ENCODE measurements at regions not wholly inside any gene's neighbourhood (a gene's known extent, or its start where the extent isn't known, plus 50 kb on each side); places are given as distances from the start of the nearest gene placed in this dataset.
"Not testable (repeated sequence)": the region's sequence is repeated elsewhere in the genome, so short reads cannot be mapped to it uniquely, and the experiment has no call there.

GRCh38 chr7:130850956-130851355, 116.9 kb upstream of the KLF14 start:
- no peak for DNase-seq

DNA sequence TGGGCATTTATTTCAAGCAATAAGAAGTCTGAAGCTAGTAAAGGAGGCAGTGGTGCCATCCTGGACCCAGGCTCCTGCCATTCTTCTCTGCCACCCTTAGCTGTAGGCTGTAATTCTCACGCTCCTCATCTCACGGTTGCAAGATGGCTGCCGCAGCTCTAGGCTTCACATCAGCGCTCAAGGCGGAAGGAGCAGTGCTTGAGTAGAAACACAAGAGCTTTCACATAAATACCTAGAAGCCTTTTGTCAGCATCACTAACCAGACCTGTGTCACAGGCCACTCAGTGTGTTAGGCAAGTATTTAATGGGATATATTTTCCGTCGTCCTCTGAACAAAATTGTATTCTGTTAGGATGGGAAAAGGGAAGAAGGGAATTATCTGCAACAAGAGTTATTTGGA, 118.9 kb upstream of the KLF14 start:
- DNase-seq: no peak

DNA sequence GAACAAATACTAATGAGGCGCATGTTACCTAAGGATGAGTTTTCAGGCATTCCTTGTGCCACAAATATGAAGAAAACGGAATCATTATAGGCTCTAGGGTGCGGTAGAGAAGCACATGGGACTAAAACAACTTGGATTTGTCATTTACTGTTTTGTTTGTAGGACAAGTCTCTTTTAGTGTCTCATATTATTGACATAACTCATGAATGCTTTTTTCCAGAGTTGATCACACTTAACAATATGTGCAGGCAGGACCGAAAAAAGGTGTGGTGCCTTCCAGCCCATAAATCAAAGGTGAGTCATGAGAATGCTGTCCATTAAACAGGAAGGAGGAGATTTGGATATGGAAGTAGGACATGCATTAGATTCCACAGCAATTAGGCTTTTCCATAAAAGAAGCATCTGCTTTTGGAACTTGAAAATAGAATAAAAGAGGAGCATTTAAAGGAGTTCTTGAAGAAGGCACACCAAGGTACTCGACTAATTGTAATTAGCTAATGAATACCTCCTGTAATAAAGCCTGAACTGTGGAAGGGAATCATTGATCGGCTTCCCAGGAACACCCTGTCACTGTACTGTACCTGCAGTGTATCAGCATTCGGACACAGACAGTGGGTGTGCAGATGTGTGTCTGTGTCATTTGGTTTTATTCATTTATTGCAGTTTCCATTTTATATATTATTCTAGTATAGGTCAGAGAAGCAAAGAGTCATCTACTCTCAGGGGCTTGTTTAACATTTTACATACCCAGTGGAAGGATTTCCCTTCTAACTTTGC, 119.7 kb upstream of the KLF14 start:
- no peak for DNase-seq

- no peak for DNase-seq
Measured at GRCh38 chr7:130854481-130854880, 120.5 kb upstream of the KLF14 start.

- DNase-seq: no peak
Measured at GRCh38 chr7:130856866-130857265, 122.9 kb upstream of the KLF14 start.

GRCh38 chr7:130860832-130861231, 126.8 kb upstream of the KLF14 start:
- not testable (repeated sequence) for DNase-seq

DNA sequence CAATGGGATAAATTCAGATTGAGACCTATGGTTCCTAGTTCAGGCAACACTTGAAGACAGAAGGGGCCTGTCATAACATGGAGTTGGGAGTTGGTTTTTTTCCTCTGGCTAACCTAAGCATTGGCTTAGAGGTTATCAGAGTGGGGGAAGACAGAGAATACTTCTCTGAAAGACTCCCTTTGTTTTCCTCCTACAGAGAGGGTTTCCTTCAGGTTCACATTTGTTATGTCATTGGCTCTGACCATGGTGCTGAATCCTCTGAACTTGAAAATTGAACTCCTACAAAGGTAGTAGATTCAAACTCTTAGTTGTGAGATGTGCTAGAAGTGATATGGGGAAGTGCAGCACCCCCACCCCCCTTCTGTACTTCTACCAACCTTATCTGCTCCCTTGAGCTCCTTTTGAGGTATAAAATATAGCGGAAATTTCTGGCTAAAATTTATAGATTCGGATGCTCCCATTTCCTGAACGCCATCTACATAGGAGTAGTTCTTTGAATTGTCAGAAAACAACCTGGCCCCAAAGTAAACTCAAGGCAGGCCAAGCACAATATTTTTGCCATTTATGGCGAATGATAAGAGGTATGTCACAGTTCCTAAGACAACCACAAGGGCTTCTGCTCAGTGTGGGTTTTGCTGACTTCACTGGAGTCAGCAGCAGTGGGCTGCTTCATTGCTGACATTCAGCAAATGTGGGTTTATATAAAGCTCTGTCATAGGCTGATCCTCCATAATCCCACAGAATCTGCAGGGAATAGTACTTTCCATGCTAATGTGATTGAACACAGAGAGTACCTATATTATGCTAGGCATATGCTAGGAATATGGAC, 131.6 kb upstream of the KLF14 start:
- no peak for DNase-seq

DNA sequence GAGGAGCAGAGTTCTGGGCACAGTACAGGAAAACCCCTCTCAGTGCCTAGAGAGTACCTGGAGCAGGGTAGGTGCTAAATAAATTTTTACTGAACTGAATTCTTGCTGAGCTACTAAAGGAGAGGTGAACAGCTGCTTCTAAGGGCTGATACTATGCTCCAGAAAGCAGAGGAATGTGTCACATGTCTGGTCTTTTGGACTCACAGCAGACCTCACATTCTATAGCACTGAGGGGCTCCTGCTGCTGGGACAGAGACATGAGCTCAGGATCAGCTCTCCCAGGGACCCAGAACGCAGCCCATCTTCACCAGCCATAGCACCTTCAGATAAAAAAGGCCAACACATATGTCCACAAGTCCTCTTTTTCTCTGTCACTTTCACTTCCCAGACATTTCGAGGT, 133.0 kb upstream of the KLF14 start:
- no peak for DNase-seq

GRCh38 chr7:130867581-130868136, 133.7 kb upstream of the KLF14 start:
- DNase-seq: no peak

DNA sequence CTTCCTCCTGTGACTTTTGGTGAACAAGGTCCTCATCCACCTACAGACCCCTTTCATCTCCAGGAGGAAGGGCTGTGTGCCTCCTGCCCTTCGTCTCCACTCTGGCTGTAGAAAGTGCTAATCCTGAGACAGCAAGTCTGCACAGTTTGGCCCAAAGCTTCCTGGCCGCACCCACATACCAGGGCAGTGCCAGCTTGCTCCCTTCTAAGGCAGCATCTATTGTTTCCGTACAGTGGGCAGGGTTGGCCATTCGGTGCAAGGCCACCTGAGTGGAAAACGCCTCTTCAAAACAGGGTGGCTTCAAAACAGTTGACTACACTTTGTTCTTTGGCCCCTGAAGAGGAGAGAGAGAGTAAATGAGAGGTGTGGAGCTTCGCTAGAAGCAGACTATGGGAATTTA, 134.1 kb upstream of the KLF14 start:
- no peak for DNase-seq

DNA sequence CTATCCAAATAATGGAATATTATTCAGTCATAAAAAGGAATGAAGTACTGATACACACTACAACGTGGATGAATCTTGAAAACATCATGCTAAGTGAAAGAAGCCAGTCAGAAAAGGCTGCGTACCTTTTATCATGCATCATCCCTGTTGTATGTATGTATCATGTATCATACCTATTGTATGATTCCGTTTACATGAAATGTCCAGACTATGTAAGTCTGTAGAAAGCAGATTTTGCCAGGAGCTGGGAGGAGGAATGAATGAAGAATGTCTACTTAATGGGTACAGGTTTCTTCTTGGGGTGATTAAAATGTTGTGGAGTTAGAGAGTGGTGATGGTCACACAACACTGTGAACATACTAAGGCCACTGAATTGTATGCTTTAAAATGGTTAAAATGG, 135.9 kb upstream of the KLF14 start:
- no peak for DNase-seq

GRCh38 chr7:130872341-130872740, 138.3 kb upstream of the KLF14 start:
- DNase-seq: no peak

DNA sequence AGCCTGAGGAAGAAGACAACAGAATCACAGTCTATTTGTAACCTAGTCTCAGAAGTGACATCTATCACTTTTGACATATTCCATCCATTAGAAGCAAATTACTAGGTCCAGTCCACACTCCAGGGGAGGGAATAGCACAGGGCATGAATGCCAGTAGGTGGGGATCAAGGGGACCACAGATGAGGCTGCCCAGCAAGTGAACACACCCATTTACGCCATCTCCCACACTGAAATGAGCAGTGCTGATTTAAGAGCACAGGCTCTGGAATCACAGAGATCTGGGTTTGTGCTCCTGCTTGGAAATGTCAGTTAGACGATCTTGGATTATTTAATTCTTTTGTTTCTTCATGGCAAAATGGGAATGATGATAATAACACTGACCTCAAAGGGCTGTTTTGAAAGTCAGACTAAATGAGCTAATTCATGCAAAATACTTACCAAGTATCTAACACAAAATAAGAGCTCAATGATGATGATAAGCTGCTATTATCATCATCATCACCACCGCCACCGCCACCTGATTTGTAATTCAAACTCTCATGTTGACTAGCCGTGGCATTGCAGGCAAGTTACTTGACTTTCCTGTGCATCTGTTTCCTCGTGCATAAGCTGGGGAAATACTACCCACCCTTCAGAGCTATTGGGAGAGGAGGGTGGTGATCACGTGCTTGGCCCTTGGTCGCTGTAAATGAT, 138.9 kb upstream of the KLF14 start:
- DNase-seq: peak; percentile 45

GRCh38 chr7:130874071-130874915, 140.3 kb upstream of the KLF14 start:
- no peak for DNase-seq

DNA sequence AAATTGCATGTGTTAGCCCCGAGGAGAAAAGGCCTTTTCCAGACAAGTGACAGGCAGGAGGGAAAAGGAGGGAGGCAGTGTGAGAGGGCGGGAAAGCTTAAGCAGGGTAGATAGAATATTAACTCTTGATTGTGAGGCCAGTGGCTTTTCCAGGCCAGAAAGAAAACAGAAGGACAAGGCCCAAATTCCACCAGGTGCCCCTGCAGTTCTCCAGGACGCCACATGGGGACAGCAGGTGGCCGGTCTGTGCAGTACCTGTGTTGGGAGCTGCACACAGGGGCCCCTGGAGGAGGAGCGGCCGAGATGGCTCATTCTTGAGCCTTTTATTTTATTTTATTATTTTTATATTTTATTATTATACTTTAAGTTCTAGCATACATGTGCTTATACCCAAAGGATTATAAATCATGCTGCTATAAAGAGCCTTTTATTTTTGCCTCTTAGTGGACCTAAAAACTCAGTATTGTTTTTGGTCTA, 141.3 kb upstream of the KLF14 start:
- peak; percentile 65 for DNase-seq

DNA sequence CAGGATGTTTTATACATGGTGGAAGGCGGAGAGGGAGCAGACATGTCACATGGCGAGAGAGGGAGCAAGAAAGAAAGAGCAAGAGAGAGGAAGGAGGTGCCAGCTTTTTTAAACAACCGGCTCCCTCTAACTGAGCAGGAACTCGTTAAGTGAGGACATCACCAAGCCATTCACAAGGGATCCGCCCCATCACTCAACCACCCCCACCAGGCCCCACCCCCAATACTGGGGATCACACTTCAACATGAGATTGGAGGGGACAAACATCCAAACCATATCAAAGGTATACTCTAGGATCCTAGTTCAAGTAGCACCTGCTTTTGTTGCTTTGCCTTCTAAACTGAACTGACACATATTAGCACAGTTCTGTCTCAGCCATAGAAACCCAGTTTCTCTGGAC, 141.9 kb upstream of the KLF14 start:
- DNase-seq: no peak

DNA sequence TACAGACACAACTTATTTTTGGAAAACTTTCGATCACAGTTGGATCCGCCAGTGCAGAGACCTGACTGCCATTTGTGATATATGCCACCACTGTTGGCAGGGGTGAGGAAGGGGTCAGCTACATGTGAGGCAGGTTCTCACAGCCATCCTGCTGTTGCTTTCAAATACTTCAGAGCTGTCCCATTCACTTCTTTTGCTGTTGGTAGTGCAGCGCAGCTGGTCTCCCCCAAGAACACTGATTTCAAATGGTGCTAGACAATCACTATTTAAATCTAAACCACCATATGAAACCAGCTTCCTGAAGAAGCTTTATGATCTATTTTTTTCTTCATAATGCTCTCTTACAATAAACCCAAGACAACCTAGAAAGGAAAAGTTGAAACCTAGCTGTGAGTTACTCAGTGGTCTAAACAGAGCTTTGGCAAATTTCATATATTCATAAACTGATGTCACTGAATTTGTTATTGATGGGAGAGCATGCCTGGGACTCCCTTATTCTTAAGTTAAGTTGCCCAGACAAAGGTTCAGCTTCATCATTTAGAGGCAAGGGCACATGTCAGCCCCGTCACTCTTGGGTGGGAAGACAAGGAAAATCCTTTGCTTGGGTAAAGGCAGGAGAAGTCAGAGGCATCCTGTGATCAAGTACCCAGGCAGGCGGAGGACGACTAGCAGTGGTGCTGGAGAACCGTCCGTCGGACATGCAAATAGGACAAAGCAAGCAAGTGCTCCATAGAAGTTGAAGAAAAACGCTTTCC, 143.4 kb upstream of the KLF14 start:
- DNase-seq: no peak

GRCh38 chr7:130877991-130878305, 143.9 kb upstream of the KLF14 start:
- no peak for DNase-seq

GRCh38 chr7:130878785-130879184, 144.8 kb upstream of the KLF14 start:
- DNase-seq: no peak

DNA sequence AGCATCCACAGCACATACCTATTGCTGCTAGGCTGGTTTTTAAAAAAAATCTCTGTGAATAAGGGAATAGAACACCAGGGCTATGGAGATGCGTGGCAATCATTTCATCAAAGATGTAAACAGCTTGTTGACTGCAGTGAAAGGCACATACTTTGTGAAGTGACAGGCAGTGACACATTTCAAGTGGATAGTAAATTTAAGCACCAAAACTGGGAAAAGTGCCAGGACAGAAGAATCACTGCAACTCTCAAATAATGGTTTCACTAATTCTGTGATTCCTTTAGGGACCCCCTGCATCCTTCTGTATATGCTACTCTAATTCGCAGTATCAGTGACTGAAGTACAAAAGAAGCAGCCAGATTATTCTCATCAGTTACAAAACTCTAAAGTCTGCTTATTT, 145.2 kb upstream of the KLF14 start:
- DNase-seq: no peak

- DNase-seq: no peak
Measured at GRCh38 chr7:130880668-130881067, 146.7 kb upstream of the KLF14 start.
